SK-N-SH (cell line): ENCODE measurements at regions not wholly inside any gene's neighbourhood (a gene's known extent, or its start where the extent isn't known, plus 50 kb on each side); places are given as distances from the start of the nearest gene placed in this dataset.

Experiments
- CTCF ChIA-PET: fragments of 300-600, 350-600 bp; formaldehyde crosslinking; extraction: SDS; loops from one replicate; lab custom pipeline; 2021; lab: Yijun Ruan, JAX
- POLR2A ChIA-PET: fragments of 350-600 bp; sonication (Branson Sonifier 250); formaldehyde crosslinking; extraction: SDS; loops from one replicate; lab custom pipeline; 2020; ENCODE audit warnings: antibody characterized with exemption, inconsistent platforms; lab: Yijun Ruan, JAX
- DNase-seq: peaks from one replicate; pipeline ENCODE4 v3.0.0; 2012
- H2AFZ ChIP-seq: fragments of 200-600 bp; sonication (generic); 2 replicates; pipeline ENCODE4 v1.8.1; 2016; ENCODE audit warnings: antibody characterized with exemption, mild to moderate bottlenecking, low read depth
- H3F3A ChIP-seq: fragments of 200-600 bp; sonication (generic); replicated peaks from 2 replicates; pipeline ENCODE3; 2016; ENCODE audit warnings: antibody characterized with exemption, mild to moderate bottlenecking; ENCODE audit not compliant: insufficient read depth
- H3K27ac ChIP-seq, 2 experiments: fragments of 200-500 bp in 1 of 2; fragments of 200-600 bp in 1 of 2; sonication (Bioruptor generic) in 1 of 2; sonication (generic), shearing (Covaris generic) in 1 of 2; 2 replicates each; pipeline versions ENCODE4 v1.5.1 to v1.6.1; 2014 to 2016; ENCODE audit warnings: low read depth in 2 of 2, inconsistent platforms in 1 of 2, low read length in 1 of 2, mild to moderate bottlenecking in 1 of 2, mixed read lengths in 1 of 2
- H3K27me3 ChIP-seq: fragments of 200-600 bp; sonication (generic), shearing (Covaris generic); 2 replicates; pipeline ENCODE4 v1.6.1; 2016; ENCODE audit warnings: mixed run types; ENCODE audit not compliant: insufficient read depth
- H3K36me3 ChIP-seq, 2 experiments: fragments of 200-500 bp in 1 of 2; fragments of 200-600 bp in 1 of 2; sonication (Bioruptor generic) in 1 of 2; sonication (generic) in 1 of 2; replicated peaks in 1 of 2; 2 replicates each; pipeline versions ENCODE3 to v1.5.1; 2014 to 2016; ENCODE audit warnings: low read length in 1 of 2, mild to moderate bottlenecking in 1 of 2; ENCODE audit not compliant: insufficient read depth in 2 of 2, control insufficient read depth in 1 of 2
- H3K4me1 ChIP-seq, 2 experiments: fragments of 200-500 bp in 1 of 2; fragments of 200-600 bp in 1 of 2; sonication (Bioruptor generic) in 1 of 2; sonication (generic), shearing (Covaris generic) in 1 of 2; 2 replicates each; pipeline versions ENCODE4 v1.5.1 to v1.6.1; 2014 to 2016; ENCODE audit warnings: low read depth in 1 of 2, low read length in 1 of 2, mixed run types in 1 of 2; ENCODE audit not compliant: insufficient read depth in 2 of 2, control insufficient read depth in 1 of 2
- H3K4me2 ChIP-seq: fragments of 200-600 bp; sonication (generic), shearing (Covaris generic); 2 replicates; pipeline ENCODE4 v1.6.1; 2017; ENCODE audit warnings: mixed run types
- H3K4me3 ChIP-seq, 2 experiments: fragments of 200-500 bp in 1 of 2; fragments of 200-600 bp in 1 of 2; sonication (Bioruptor generic) in 1 of 2; sonication (generic), shearing (Covaris generic) in 1 of 2; 2 replicates each; pipeline versions ENCODE4 v1.5.1 to v1.8.1; 2014 to 2016; ENCODE audit warnings: low read depth in 2 of 2, inconsistent platforms in 1 of 2, low read length in 1 of 2, mild to moderate bottlenecking in 1 of 2, mixed read lengths in 1 of 2, moderate library complexity in 1 of 2
- H3K79me2 ChIP-seq: fragments of 200-600 bp; sonication (generic); 2 replicates; pipeline ENCODE4 v1.8.1; 2017; ENCODE audit warnings: mild to moderate bottlenecking; ENCODE audit not compliant: insufficient read depth
- H3K9ac ChIP-seq: fragments of 200-600 bp; sonication (generic); 2 replicates; pipeline ENCODE4 v1.6.1; 2017; ENCODE audit warnings: mixed run types
- H3K9me2 ChIP-seq: fragments of 200-600 bp; sonication (generic); 2 replicates; pipeline ENCODE4 v1.6.1; 2017; ENCODE audit warnings: mixed run types
- H3K9me3 ChIP-seq: fragments of 200-600 bp; sonication (generic); 2 replicates; pipeline ENCODE4 v1.6.1; 2017; ENCODE audit warnings: mixed run types, mild to moderate bottlenecking, moderate library complexity
- H4K20me1 ChIP-seq: fragments of 200-600 bp; sonication (generic); 2 replicates; pipeline ENCODE4 v1.6.1; 2017; ENCODE audit warnings: mild to moderate bottlenecking, mixed run types; ENCODE audit not compliant: insufficient read depth
- CHD2 ChIP-seq: fragments of 150-350 bp; IDR thresholded peaks from 2 replicates; pipeline ENCODE4 v1.6.1; 2018; ENCODE audit warnings: low read length; ENCODE audit not compliant: partially characterized antibody
- EZH2phosphoT487 ChIP-seq: fragments of 200-600 bp; sonication (generic); IDR thresholded peaks from 2 replicates; pipeline ENCODE4 v1.6.1; 2017; ENCODE audit warnings: low read depth, mixed run types, mild to moderate bottlenecking, antibody characterized with exemption, moderate library complexity, borderline replicate concordance
- FOSL2 ChIP-seq: IDR thresholded peaks from 2 replicates; pipeline ENCODE4 v1.4.0; 2012; ENCODE audit warnings: low read depth, mild to moderate bottlenecking, moderate library complexity, borderline replicate concordance
- FOXM1 ChIP-seq: IDR thresholded peaks from 2 replicates; pipeline ENCODE4 v1.4.0; 2012; ENCODE audit warnings: low read depth, mild to moderate bottlenecking
- IRF3 ChIP-seq: fragments of 150-350 bp; IDR thresholded peaks from 2 replicates; pipeline ENCODE4 v1.6.1; 2016; ENCODE audit warnings: mild to moderate bottlenecking, low read depth, low read length
- JUND ChIP-seq: IDR thresholded peaks from 2 replicates; pipeline ENCODE4 v1.4.0; 2012
- MXI1 ChIP-seq: IDR thresholded peaks from 2 replicates; pipeline ENCODE4 v1.6.1; 2012; ENCODE audit warnings: mild to moderate bottlenecking, low read depth, low read length, improper control_type of control experiment
- NRF1 ChIP-seq: IDR thresholded peaks from 2 replicates; pipeline ENCODE4 v1.6.1; 2012; ENCODE audit warnings: low read depth, mild to moderate bottlenecking, low read length
- PBX3 ChIP-seq: IDR thresholded peaks from 2 replicates; pipeline ENCODE4; 2012
- RAD21 ChIP-seq: IDR thresholded peaks from 2 replicates; pipeline ENCODE4 v1.6.1; 2012; ENCODE audit warnings: mild to moderate bottlenecking, low read length
- RCOR1 ChIP-seq: fragments of 150-350 bp; IDR thresholded peaks from 2 replicates; pipeline ENCODE4 v1.6.1; 2017; ENCODE audit warnings: antibody characterized with exemption, low read length
- RFX5 ChIP-seq: IDR thresholded peaks from 2 replicates; pipeline ENCODE4 v1.6.1; 2012; ENCODE audit warnings: mild to moderate bottlenecking, improper control_type of control experiment, low read length
- RXRA ChIP-seq: IDR thresholded peaks from 2 replicates; pipeline ENCODE4 v1.4.0; 2012; ENCODE audit warnings: low read depth, mild to moderate bottlenecking, borderline replicate concordance
- SIN3A ChIP-seq: IDR thresholded peaks from 2 replicates; pipeline ENCODE4 v1.6.1; 2012; ENCODE audit warnings: low read depth, mild to moderate bottlenecking, low read length, moderate library complexity, borderline replicate concordance
- TCF12 ChIP-seq: IDR thresholded peaks from 2 replicates; pipeline ENCODE4 v1.4.0; 2012
- TEAD4 ChIP-seq: IDR thresholded peaks from 2 replicates; pipeline ENCODE4 v1.4.0; 2012; ENCODE audit warnings: mild to moderate bottlenecking, borderline replicate concordance; ENCODE audit not compliant: insufficient read depth
- USF2 ChIP-seq: fragments of 150-350 bp; IDR thresholded peaks from 2 replicates; pipeline ENCODE4 v1.6.1; 2017; ENCODE audit warnings: antibody characterized with exemption, low read length, low read depth, borderline replicate concordance
- WGBS: methylation state at CpG from one replicate; pipeline ENCODE4 v1.1.6; 2017; ENCODE audit warnings: low lambda C conversion rate; 5-methylcytosine and 5-hydroxymethylcytosine counted together
- TF ChIP-seq, protein P1 (sequence below): IDR thresholded peaks from 2 replicates; pipeline ENCODE4 v1.4.0; 2012; ENCODE audit warnings: low read depth, borderline replicate concordance

DNA sequence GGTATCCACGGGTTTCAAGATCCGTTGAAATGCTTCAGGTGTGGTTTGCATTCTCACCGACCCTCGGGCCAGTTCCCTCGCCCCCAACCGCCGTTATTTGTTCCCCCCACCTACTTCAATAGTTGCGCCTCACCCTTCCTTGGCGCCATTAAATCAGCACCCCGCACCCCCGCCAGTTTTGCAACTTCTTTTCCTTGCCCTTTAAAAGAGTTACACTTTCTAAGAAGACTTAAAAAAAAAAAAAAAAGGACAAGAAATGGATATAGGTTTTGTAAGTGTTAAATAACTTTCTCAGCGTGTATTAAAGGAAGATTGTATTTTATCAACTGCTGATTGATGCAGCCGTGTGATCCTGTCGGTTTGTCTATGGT is 87.2 kb downstream of the NR2F2 start:
- Histone ChIP-seq H3K36me3 (no peaks in the 10 kb centered on the region), H3K27me3 (peaks cover 42% of the 10 kb centered on the region; the same call in 1 of the 2 replicates), H4K20me1 (no peaks in the 10 kb centered on the region), H3K9me2 (no peaks in the 10 kb centered on the region), H3K4me1 (peaks cover 0 to 6% of the 10 kb centered on the region in 2 experiments; a peak in 1 of 4 replicates), H3K79me2 (no peaks in the 10 kb centered on the region), H3K9ac (no peak overlapping the region), H2AFZ (no peak overlapping the region), H3K4me3 (no peak overlapping the region), H3K4me2 (no peak overlapping the region), H3K27ac (no peak overlapping the region), H3F3A (no peaks in the 10 kb centered on the region), H3K9me3 (no peaks in the 10 kb centered on the region)
- WGBS, result 2% methylated on average over 14 of the region's 14 CpGs
- no peak for DNase-seq
- ChIA-PET CTCF (interaction anchor here (0.9 kb wide), 1 partner anchor 167 kb away, joined by 5 read pairs; no protein-coding TSS in a partner anchor), POLR2A (no interaction called here)
- no peak for TF ChIP-seq TEAD4
- TF ChIP-seq, protein P1, sequence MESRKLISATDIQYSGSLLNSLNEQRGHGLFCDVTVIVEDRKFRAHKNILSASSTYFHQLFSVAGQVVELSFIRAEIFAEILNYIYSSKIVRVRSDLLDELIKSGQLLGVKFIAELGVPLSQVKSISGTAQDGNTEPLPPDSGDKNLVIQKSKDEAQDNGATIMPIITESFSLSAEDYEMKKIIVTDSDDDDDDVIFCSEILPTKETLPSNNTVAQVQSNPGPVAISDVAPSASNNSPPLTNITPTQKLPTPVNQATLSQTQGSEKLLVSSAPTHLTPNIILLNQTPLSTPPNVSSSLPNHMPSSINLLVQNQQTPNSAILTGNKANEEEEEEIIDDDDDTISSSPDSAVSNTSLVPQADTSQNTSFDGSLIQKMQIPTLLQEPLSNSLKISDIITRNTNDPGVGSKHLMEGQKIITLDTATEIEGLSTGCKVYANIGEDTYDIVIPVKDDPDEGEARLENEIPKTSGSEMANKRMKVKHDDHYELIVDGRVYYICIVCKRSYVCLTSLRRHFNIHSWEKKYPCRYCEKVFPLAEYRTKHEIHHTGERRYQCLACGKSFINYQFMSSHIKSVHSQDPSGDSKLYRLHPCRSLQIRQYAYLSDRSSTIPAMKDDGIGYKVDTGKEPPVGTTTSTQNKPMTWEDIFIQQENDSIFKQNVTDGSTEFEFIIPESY, result no peak
- TF ChIP-seq JUND, result no peak
- TF ChIP-seq TCF12, result no peak
- no peak for TF ChIP-seq MXI1
- TF ChIP-seq NRF1, result no peak
- no peak for TF ChIP-seq SIN3A

DNA sequence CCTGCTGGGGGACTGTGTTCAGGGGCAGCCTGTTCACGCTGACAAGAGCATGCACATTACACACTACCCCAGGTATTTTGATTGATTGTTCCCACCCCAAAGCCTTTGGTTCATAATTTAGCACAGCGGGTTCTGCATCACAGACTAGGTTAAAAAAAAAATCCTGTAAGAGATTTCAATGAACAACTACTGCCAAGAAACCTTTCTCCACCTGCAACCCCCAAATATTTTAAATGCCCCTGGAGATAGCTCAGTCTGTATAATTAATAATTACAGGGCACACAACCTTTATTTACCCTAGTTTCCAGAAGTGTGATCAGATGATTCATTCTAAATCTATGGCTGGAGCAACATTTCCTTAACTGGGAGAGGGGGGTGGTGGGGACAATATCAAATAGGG is 87.6 kb downstream of the NR2F2 start:
- Histone ChIP-seq H3K27me3 (peaks cover 40% of the 10 kb centered on the region; the same call in 1 of the 2 replicates), H4K20me1 (no peaks in the 10 kb centered on the region), H3K27ac (no peak overlapping the region), H3K4me3 (no peak overlapping the region), H3K4me1 (peaks cover 0 to 6% of the 10 kb centered on the region in 2 experiments; a peak in 1 of 4 replicates), H3F3A (no peaks in the 10 kb centered on the region), H3K36me3 (no peaks in the 10 kb centered on the region), H2AFZ (no peak overlapping the region), H3K79me2 (no peaks in the 10 kb centered on the region), H3K4me2 (no peak overlapping the region), H3K9me2 (no peaks in the 10 kb centered on the region), H3K9ac (no peak overlapping the region), H3K9me3 (no peaks in the 10 kb centered on the region)
- ChIA-PET POLR2A (no interaction called here), CTCF (no interaction called here)
- WGBS, result 0% methylated on average over 2 of the region's 2 CpGs
- DNase-seq, result no peak
- no peak for TF ChIP-seq MXI1
- TF ChIP-seq, protein P1, result no peak
- TF ChIP-seq TCF12, result no peak
- TF ChIP-seq PBX3, result no peak
- TF ChIP-seq RCOR1, result no peak
- no peak for TF ChIP-seq RXRA
- TF ChIP-seq RFX5, result no peak
- TF ChIP-seq IRF3, result no peak
- TF ChIP-seq EZH2phosphoT487, result no peak
- TF ChIP-seq FOXM1, result no peak
- no peak for TF ChIP-seq CHD2
- no peak for TF ChIP-seq USF2
- no peak for TF ChIP-seq RAD21
- no peak for TF ChIP-seq FOSL2
- no peak for TF ChIP-seq TEAD4
